ENCODE measurements at regions not wholly inside any gene's neighbourhood (a gene's known extent, or its start where the extent isn't known, plus 50 kb on each side); places are given as distances from the start of the nearest gene placed in this dataset.

DNA sequence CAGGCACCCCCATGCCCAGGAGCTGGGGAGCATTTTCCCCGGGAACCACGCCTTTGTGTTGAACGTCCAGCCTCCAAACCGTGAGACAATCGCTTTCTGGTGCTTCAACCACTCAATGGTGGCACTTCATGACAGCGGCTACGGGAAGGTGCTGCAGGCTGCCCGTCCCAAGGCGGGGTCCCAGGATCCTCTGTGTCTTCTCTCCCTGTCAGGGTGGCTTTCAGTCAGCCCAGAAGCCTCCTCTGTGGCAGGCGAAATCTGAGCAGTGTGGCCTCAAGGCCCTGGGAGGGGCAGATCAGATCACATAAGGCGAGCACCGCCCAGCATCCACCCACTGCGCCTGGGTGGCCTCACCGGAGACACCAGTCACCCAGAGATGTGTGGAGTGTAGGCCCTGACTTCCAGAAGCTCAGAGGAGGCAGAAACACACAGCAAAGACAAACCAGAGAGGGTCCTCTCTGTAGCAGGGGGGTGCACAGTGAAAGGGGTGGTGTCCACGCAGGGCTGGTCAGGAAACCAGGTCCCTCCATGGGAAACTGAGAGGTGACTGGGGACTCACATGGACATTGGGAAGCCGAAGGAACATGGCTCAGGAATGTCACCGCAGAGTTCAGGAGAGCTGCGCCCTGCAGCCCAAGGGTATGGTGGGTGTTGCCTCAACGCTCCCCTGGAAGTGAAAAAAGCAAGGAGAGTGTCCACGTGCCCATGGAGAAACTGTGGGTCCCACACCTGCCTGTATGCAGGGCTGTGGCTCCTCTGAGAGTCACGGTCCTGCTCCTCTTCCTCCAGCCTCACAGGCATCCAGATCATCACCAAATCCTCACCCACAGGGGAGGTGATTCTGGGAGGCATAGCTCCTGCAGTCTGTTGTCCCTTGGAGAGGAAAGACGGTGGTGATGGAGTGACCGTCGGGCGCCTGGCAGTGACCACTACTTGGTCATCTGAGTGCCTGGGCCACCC is 1420.7 kb downstream of the TBC1D22A start:
- H3K27ac ChIP-seq, result no peak overlapping the region
- TF ChIP-seq, protein P1, sequence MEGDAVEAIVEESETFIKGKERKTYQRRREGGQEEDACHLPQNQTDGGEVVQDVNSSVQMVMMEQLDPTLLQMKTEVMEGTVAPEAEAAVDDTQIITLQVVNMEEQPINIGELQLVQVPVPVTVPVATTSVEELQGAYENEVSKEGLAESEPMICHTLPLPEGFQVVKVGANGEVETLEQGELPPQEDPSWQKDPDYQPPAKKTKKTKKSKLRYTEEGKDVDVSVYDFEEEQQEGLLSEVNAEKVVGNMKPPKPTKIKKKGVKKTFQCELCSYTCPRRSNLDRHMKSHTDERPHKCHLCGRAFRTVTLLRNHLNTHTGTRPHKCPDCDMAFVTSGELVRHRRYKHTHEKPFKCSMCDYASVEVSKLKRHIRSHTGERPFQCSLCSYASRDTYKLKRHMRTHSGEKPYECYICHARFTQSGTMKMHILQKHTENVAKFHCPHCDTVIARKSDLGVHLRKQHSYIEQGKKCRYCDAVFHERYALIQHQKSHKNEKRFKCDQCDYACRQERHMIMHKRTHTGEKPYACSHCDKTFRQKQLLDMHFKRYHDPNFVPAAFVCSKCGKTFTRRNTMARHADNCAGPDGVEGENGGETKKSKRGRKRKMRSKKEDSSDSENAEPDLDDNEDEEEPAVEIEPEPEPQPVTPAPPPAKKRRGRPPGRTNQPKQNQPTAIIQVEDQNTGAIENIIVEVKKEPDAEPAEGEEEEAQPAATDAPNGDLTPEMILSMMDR (conservative IDR thresholded peaks at IDR 0.05), result no peak

DNA sequence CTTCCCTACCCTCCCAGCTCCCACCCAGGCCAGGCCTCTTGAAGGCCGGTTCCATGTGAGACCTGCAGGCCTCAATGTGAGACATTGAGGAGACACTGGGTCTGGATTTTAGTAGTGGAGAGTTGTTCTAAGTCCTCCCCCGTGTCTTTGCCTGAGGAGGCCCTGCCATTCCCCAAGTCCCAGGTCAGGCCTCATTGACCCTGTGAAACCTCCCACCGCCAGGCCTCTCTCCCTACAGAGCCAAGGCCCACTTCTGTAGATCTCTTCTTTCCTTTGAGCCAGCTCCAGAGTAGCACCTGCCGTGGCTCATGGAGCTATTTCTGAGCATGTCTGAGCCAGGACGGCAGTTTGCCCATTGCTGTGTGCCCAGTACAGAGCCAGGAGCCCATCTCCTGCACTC is 1419.6 kb downstream of the TBC1D22A start:
- no peak overlapping the region for H3K27ac ChIP-seq
- TF ChIP-seq, protein P1 (conservative IDR thresholded peaks at IDR 0.05), result no peak

DNA sequence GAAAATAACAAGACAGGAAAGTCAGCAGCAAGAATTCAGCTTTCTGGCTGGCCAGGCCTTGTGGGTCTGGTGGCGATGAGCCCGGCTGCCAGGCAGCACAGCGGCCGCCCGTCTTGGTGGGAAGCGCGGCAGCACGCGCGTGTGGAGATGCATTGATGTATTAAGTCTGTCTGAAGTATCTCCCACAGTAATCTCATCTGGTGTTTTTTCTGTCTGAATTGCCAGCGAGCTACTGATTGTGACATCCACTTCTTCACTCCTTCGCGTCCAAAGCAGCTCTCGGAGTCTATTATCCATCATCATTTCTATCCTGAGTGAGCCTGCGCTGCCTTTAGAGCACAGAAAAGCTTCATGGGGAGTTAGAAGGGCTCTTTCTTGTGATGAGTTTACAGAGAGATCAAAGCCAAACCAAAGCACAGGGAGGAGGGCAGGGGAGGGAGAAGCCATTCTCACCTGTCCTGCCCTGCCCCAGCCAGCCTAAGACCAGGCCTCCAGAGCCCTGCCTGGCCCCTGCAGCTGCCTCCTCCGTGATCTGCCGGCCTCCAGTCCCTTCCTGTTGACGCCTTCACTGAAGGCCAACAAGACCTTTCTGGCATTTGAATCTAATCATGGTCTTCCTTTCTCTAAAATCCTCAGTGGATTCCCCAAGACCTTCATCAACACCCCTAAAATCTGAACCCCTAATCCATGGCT is 1419.0 kb downstream of the TBC1D22A start:
- no peak overlapping the region for H3K27ac ChIP-seq
- TF ChIP-seq, protein P1 (conservative IDR thresholded peaks at IDR 0.05), result no peak

DNA sequence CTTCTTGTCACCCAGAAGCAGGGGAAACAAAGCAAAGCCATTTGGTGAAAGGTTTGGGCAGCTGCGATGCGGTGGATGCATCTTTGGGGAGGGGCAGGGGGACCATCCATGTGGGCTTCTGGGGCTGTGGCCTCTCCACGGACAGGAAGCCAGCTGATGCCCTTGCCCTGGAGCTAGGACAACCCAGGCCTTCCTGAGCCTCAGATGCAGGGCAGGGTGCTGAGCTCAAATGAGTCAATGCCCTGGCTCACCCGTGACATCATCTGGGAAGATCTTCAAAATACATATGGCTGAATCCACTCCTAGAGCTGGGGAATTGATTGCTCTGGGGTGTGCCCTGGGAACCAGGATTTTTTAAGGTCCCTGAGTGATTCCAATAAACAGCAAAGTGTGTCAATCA is 1418.2 kb downstream of the TBC1D22A start:
- TF ChIP-seq, protein P1 (conservative IDR thresholded peaks at IDR 0.05), result no peak

DNA sequence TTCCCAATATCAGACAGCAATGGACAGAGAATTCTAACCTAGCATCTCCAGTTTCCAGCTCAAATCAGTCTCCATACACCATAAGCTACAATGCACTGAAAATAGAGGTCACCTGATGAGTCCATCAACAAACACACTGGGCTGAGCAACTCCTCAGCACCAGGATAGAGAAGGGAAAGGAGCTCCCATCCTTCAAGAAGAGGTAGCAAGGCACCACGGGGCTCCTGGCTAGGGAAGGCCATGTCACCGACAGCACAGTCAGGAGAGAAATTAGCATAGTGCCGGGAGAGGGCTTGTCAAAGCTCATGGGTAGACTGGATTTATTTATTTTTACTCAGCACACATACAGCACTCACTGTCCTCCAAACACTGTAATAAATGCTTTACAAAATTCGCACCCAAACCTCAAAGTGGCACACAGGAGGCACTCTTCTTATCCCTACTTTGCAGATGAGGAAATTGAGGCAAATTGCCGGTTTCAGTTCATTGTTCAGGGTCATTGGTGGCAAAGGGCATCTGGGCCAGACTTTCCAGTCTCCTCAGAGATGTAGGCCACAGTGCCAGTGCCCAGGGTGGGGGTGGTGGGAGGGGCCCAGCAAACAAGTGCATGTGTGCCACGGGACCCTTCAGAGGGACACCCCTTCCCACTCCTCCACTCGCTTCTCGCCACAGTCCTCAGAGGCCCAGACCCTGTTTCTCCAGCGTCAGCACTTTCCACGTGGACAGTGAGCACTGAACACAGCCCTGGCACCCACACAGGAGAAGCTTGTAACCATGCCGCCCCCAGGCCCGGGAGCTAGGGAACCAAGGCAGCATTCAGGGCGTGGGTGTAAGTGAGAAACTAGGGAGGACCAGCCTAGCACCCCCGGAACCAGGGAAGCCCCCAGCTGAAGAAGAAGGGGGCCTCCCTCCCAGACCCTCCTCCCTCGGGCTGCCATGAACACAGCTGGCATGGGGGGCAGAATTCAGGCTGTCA is 1417.4 kb downstream of the TBC1D22A start:
- TF ChIP-seq, protein P1 (conservative IDR thresholded peaks at IDR 0.05), result no peak
- no peak overlapping the region for H3K27ac ChIP-seq

More for the DNA sequence above, 1418.2 kb downstream of the TBC1D22A start:
- H3K27ac ChIP-seq, result no peak overlapping the region

DNA sequence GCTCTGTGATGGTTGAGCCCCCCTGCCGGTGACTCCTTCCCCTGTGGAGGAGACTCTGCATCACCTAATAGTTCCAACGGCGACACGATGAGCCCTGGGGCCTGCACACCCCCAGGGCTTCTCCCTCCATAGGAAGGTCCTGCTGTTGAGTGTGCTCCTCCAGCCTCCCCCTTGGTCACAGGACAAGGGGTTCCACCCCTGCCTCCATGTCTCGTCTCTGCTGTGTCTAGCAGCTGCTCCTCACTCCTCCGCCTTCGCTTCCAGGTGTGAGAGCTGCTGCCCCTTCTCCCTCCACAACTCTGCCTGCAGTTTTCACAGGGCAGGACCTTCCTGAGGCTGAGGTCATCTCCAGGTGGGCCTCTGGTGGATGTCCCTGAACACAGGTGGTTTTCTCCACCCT is 1416.1 kb downstream of the TBC1D22A start:
- TF ChIP-seq, protein P1 (conservative IDR thresholded peaks at IDR 0.05), result no peak
- no peak overlapping the region for H3K27ac ChIP-seq

Measured in VCaP (cell line).